WTC11 (cell line): ENCODE measurements at regions not wholly inside any gene's neighbourhood (a gene's known extent, or its start where the extent isn't known, plus 50 kb on each side); places are given as distances from the start of the nearest gene placed in this dataset.
"Not testable (repeated sequence)": the region's sequence is repeated elsewhere in the genome, so short reads cannot be mapped to it uniquely, and the experiment has no call there.

Experiments used
- ATAC-seq: fragments of 200-7000 bp; cut with Tn5 transposase; 2 replicates; pipeline ENCODE4 v1.10.0; 2021; ENCODE audit warnings: mild to moderate bottlenecking, moderate library complexity
- CTCF ChIA-PET: fragments of 300-600 bp; sonication (Branson Sonifier 250); formaldehyde crosslinking; loops from one replicate; lab custom pipeline; 2021; ENCODE audit warnings: antibody characterized with exemption; lab: Charles Lee
- POLR2A ChIA-PET: fragments of 350-600 bp; sonication (Branson Sonifier 250); formaldehyde crosslinking; loops from one replicate; lab custom pipeline; 2021; ENCODE audit warnings: antibody characterized with exemption; lab: Charles Lee
- DNase-seq: peaks from one replicate; pipeline ENCODE4 v3.0.0; 2021; ENCODE audit warnings: low spot score
- H3K27ac Mint-ChIP-seq: 2 replicates; pipeline ENCODE4 v1.8.0; 2021; ENCODE audit warnings: mixed read lengths
- H3K27me3 Mint-ChIP-seq: 2 replicates; pipeline ENCODE4 v1.8.0; 2021; ENCODE audit warnings: low read depth, mild to moderate bottlenecking, moderate library complexity, mixed read lengths
- H3K36me3 Mint-ChIP-seq: 2 replicates; pipeline ENCODE4 v1.8.0; 2021; ENCODE audit warnings: mixed read lengths
- H3K4me1 Mint-ChIP-seq: 2 replicates; pipeline ENCODE4 v1.8.0; 2022; ENCODE audit warnings: mixed read lengths
- H3K4me3 Mint-ChIP-seq: 2 replicates; pipeline ENCODE4 v1.8.0; 2021; ENCODE audit warnings: mild to moderate bottlenecking, moderate library complexity, mixed read lengths
- H3K9me3 Mint-ChIP-seq: 2 replicates; pipeline ENCODE4 v1.8.0; 2021; ENCODE audit warnings: mixed read lengths
- CBFB ChIP-seq: sonication (generic); formaldehyde crosslinking; IDR thresholded peaks from 2 replicates; pipeline ENCODE4 v1.8.1; 2022; ENCODE audit warnings: mild to moderate bottlenecking, low read depth, missing genetic modification reagents
- ELF4 ChIP-seq: sonication (generic); formaldehyde crosslinking; IDR thresholded peaks from 2 replicates; pipeline ENCODE4 v1.8.1; 2022; ENCODE audit warnings: low read depth, mild to moderate bottlenecking, moderate library complexity, missing genetic modification reagents
- JAZF1 ChIP-seq: fragments of 250-450 bp; sonication (Bioruptor Pico); IDR thresholded peaks from 2 replicates; pipeline ENCODE4 v1.9.0; 2021; ENCODE audit warnings: moderate library complexity, mild to moderate bottlenecking, inconsistent platforms
- NR1H2 ChIP-seq: sonication (generic); formaldehyde crosslinking; IDR thresholded peaks from 2 replicates; pipeline ENCODE4 v1.9.0; 2021; ENCODE audit warnings: mild to moderate bottlenecking, moderate library complexity, missing genetic modification reagents
- NR2C2 ChIP-seq: sonication (generic); formaldehyde crosslinking; IDR thresholded peaks from 2 replicates; pipeline ENCODE4 v1.8.0; 2022; ENCODE audit warnings: mild to moderate bottlenecking, missing genetic modification reagents
- NR3C1 ChIP-seq: sonication (generic); formaldehyde crosslinking; conservative IDR thresholded peaks from 2 replicates; pipeline ENCODE4 v1.8.1; 2023; ENCODE audit warnings: low read depth, mild to moderate bottlenecking, missing genetic modification reagents
- PRRX2 ChIP-seq: fragments of 250-450 bp; sonication (Bioruptor Pico); IDR thresholded peaks from 2 replicates; pipeline ENCODE4 v1.8.0; 2021; ENCODE audit warnings: mild to moderate bottlenecking
- ZNF263 ChIP-seq: sonication (generic); formaldehyde crosslinking; IDR thresholded peaks from 2 replicates; pipeline ENCODE4 v1.8.1; 2022; ENCODE audit warnings: low read depth, mild to moderate bottlenecking, moderate library complexity, missing genetic modification reagents
- TF ChIP-seq, protein P1 (sequence below): fragments of 250-450 bp; sonication (Bioruptor Pico); IDR thresholded peaks from 2 replicates; pipeline ENCODE4 v2.1.2; 2022; ENCODE audit warnings: mild to moderate bottlenecking, moderate library complexity
- TF ChIP-seq, protein P2 (sequence below): sonication (generic); formaldehyde crosslinking; IDR thresholded peaks from 2 replicates; pipeline ENCODE4 v1.8.1; 2023; ENCODE audit warnings: mild to moderate bottlenecking, missing genetic modification reagents, moderate library complexity
- TF ChIP-seq, protein P3 (sequence below): sonication (generic); formaldehyde crosslinking; IDR thresholded peaks from 2 replicates; pipeline ENCODE4 v1.8.1; 2022; ENCODE audit warnings: low read depth, missing genetic modification reagents, borderline replicate concordance
- TF ChIP-seq, protein P4 (sequence below): sonication (generic); formaldehyde crosslinking; IDR thresholded peaks from 2 replicates; pipeline ENCODE4 v1.8.1; 2023; ENCODE audit warnings: mild to moderate bottlenecking, moderate library complexity, missing genetic modification reagents
- TF ChIP-seq, protein P5 (sequence below): sonication (generic); formaldehyde crosslinking; IDR thresholded peaks from 2 replicates; pipeline ENCODE4 v1.8.0; 2022; ENCODE audit warnings: mild to moderate bottlenecking, missing genetic modification reagents
- TF ChIP-seq, protein P6 (sequence below): sonication (generic); formaldehyde crosslinking; IDR thresholded peaks from 2 replicates; pipeline ENCODE4 v1.8.0; 2023; ENCODE audit warnings: mild to moderate bottlenecking, missing genetic modification reagents

DNA sequence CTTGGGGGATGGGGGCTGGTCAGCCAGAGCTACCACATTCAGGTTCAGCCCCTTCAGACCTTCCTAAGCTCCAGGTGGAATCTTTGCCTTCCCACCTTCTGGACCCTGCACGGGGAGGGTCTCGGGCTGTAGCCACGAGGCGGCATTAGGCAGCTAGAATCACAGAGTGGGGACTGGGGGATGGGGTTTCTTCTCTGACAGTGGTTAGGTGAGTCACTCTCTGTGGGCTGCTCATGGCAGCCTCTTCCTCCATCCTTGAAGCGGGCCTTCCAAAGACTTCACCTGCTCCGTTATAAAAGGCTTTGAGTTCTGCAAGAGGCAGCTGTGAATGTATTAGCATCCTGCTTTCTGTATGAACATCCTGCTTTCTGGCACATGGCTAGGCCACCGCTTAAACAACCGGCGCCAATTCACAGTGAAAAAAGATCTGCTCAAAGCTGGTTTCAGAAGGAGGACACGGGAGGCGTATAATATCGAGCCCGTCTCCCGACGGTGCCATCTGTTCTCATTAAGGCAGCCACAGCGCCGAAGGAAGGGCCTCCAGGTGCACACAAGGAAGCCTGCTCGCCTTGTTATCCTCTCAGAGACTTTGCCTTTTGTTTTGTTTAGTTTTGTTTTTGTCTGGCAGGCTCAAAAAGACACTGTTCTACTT lies 74.3 kb upstream of the IGFBP7 start (continued):
- TF ChIP-seq, protein P1, sequence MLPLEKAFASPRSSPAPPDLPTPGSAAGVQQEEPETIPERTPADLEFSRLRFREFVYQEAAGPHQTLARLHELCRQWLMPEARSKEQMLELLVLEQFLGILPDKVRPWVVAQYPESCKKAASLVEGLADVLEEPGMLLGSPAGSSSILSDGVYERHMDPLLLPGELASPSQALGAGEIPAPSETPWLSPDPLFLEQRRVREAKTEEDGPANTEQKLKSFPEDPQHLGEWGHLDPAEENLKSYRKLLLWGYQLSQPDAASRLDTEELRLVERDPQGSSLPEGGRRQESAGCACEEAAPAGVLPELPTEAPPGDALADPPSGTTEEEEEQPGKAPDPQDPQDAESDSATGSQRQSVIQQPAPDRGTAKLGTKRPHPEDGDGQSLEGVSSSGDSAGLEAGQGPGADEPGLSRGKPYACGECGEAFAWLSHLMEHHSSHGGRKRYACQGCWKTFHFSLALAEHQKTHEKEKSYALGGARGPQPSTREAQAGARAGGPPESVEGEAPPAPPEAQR, result no peak
- no peak for TF ChIP-seq CBFB
- TF ChIP-seq JAZF1 (CRISPR knock-in tag), result no peak
- TF ChIP-seq, protein P2, sequence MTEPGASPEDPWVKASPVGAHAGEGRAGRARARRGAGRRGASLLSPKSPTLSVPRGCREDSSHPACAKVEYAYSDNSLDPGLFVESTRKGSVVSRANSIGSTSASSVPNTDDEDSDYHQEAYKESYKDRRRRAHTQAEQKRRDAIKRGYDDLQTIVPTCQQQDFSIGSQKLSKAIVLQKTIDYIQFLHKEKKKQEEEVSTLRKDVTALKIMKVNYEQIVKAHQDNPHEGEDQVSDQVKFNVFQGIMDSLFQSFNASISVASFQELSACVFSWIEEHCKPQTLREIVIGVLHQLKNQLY (CRISPR knock-in tag), result no peak
- TF ChIP-seq ZNF263, result no peak
- TF ChIP-seq NR3C1 (CRISPR knock-in tag), result no peak
- no peak for TF ChIP-seq PRRX2
- TF ChIP-seq ELF4 (CRISPR knock-in tag), result no peak
- TF ChIP-seq, protein P3, sequence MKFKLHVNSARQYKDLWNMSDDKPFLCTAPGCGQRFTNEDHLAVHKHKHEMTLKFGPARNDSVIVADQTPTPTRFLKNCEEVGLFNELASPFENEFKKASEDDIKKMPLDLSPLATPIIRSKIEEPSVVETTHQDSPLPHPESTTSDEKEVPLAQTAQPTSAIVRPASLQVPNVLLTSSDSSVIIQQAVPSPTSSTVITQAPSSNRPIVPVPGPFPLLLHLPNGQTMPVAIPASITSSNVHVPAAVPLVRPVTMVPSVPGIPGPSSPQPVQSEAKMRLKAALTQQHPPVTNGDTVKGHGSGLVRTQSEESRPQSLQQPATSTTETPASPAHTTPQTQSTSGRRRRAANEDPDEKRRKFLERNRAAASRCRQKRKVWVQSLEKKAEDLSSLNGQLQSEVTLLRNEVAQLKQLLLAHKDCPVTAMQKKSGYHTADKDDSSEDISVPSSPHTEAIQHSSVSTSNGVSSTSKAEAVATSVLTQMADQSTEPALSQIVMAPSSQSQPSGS, result no peak
- TF ChIP-seq, protein P4, sequence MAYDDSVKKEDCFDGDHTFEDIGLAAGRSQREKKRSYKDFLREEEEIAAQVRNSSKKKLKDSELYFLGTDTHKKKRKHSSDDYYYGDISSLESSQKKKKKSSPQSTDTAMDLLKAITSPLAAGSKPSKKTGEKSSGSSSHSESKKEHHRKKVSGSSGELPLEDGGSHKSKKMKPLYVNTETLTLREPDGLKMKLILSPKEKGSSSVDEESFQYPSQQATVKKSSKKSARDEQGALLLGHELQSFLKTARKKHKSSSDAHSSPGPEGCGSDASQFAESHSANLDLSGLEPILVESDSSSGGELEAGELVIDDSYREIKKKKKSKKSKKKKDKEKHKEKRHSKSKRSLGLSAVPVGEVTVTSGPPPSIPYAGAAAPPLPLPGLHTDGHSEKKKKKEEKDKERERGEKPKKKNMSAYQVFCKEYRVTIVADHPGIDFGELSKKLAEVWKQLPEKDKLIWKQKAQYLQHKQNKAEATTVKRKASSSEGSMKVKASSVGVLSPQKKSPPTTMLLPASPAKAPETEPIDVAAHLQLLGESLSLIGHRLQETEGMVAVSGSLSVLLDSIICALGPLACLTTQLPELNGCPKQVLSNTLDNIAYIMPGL, result no peak
- TF ChIP-seq, protein P5, sequence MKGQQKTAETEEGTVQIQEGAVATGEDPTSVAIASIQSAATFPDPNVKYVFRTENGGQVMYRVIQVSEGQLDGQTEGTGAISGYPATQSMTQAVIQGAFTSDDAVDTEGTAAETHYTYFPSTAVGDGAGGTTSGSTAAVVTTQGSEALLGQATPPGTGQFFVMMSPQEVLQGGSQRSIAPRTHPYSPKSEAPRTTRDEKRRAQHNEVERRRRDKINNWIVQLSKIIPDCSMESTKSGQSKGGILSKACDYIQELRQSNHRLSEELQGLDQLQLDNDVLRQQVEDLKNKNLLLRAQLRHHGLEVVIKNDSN (CRISPR knock-in tag), result no peak
- TF ChIP-seq, protein P6, sequence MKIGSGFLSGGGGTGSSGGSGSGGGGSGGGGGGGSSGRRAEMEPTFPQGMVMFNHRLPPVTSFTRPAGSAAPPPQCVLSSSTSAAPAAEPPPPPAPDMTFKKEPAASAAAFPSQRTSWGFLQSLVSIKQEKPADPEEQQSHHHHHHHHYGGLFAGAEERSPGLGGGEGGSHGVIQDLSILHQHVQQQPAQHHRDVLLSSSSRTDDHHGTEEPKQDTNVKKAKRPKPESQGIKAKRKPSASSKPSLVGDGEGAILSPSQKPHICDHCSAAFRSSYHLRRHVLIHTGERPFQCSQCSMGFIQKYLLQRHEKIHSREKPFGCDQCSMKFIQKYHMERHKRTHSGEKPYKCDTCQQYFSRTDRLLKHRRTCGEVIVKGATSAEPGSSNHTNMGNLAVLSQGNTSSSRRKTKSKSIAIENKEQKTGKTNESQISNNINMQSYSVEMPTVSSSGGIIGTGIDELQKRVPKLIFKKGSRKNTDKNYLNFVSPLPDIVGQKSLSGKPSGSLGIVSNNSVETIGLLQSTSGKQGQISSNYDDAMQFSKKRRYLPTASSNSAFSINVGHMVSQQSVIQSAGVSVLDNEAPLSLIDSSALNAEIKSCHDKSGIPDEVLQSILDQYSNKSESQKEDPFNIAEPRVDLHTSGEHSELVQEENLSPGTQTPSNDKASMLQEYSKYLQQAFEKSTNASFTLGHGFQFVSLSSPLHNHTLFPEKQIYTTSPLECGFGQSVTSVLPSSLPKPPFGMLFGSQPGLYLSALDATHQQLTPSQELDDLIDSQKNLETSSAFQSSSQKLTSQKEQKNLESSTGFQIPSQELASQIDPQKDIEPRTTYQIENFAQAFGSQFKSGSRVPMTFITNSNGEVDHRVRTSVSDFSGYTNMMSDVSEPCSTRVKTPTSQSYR (CRISPR knock-in tag), result no peak
- TF ChIP-seq NR1H2, result no peak
- TF ChIP-seq, all 79 proteins: peak for 0

DNA sequence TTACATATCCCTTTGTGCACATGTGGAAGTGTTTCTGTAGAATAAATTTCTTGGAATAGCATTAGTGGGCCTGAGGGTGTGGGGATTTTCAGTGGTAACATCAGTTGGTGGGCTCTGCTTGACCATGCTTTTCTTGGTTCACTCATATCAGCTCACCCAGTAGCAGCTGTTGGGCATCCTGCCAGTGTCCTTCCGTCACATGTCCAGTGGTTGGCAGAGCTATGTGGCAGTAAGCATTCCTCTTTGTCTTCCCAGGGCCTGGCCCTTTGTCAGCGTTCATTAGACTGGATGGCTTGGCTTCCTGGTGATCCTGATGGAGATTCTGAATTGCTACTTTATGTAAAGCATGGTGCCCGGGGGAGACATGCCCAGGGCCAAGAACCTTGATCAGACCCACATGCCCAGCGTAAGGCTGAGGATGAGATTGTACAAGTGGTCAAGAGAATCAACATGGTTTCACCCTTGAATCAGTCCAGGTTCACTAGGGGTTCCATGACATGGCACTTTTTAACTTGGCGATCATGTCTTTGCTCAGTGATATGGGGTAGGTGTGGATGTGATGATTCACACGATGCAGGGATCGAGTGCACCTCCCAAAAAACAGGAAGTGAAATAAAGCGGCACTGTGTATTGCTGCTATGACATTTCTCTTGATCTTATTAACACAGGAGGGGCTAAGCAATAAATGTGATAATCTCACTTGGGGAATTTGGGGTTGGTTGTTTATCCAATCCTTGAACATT lies 72.1 kb upstream of the IGFBP7 start:
- POLR2A ChIA-PET, result no interaction called here
- no peak for TF ChIP-seq NR2C2
- TF ChIP-seq PRRX2, result no peak
- TF ChIP-seq, protein P3, result no peak
- TF ChIP-seq NR1H2, result no peak
- peaks cover 6% of the 10 kb centered on the region for H3K9me3 Mint-ChIP-seq

DNA sequence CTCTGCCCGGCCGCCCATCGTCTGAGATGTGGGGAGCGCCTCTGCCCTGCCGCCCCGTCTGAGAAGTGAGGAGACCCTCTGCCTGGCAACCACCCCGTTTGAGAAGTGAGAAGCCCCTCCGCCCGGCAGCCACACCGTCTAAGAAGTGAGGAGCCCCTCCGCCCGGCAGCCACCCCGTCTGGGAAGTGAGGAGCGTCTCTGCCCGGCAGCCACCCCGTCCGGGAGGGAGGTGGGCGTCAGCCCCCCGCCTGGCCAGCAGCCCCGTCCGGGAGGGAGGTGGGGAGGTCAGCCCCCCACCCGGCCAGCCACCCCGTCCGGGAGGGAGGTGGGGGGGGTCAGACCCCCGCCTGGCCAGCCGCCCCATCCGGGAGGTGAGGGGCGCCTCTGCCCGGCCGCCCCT lies 63.0 kb upstream of the IGFBP7 start:
- CTCF ChIA-PET, H3K27me3 Mint-ChIP-seq, ATAC-seq, DNase-seq, POLR2A ChIA-PET, H3K4me3 Mint-ChIP-seq, H3K27ac Mint-ChIP-seq: not testable (repeated sequence)
- H3K4me1 Mint-ChIP-seq, result peaks cover 19% of the 10 kb centered on the region
- H3K36me3 Mint-ChIP-seq, result peaks cover 21% of the 10 kb centered on the region
- peaks cover 19% of the 10 kb centered on the region for H3K9me3 Mint-ChIP-seq

More for the DNA sequence above, 72.1 kb upstream of the IGFBP7 start:
- ATAC-seq (no peak), DNase-seq (no peak)
- H3K27ac Mint-ChIP-seq, result no peak overlapping the region
- no peak overlapping the region for H3K4me3 Mint-ChIP-seq
- H3K4me1 Mint-ChIP-seq, result peaks cover 36% of the 10 kb centered on the region
- peaks cover 5% of the 10 kb centered on the region; the same call in 1 of the 2 replicates for H3K36me3 Mint-ChIP-seq
- H3K27me3 Mint-ChIP-seq, result no peaks in the 10 kb centered on the region
- CTCF ChIA-PET, result interaction anchor here (0.9 to 1.0 kb wide), 2 partner anchors 9 to 19 kb away, joined by 3 read pairs; no protein-coding TSS in a partner anchor
